ENCODE measurements at regions not wholly inside any gene's neighbourhood (a gene's known extent, or its start where the extent isn't known, plus 50 kb on each side); places are given as distances from the start of the nearest gene placed in this dataset.
"Not testable (repeated sequence)": the region's sequence is repeated elsewhere in the genome, so short reads cannot be mapped to it uniquely, and the experiment has no call there.

- no peak overlapping the region for H3K4me3 ChIP-seq (ENCODE audit: low read length)
- no peak for DNase-seq (ENCODE audit: low read depth, low spot score)
Measured at GRCh38 chr10:59018977-59019376, 157.5 kb upstream of the PHYHIPL start.

GRCh38 chr10:59019603-59020002 lies 156.8 kb upstream of the PHYHIPL start:
- DNase-seq (ENCODE audit: low read depth, low spot score) = no peak
- H3K4me3 ChIP-seq (ENCODE audit: low read length) = no peak overlapping the region

DNA sequence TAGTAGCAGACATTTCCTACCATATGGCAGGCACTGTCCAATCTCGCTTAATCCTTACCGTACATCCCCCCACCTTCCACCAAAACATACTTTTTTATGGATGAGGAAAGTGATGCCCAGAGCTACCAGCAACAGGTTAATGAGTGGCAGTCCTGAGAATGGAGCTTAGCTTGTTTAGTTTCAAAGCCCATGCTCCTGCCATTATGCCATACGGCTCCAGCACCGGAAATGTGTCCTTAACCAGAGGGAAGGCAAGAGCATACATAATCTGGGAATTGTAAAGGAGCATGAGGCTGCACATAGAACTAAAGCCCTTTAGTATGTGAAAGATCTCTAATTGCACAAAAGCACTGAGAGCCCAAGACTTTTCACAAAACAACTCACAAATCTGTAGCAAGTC lies 155.9 kb upstream of the PHYHIPL start:
- no peak for DNase-seq (ENCODE audit: low read depth, low spot score)
- no peak overlapping the region for H3K4me3 ChIP-seq (ENCODE audit: low read length)

DNA sequence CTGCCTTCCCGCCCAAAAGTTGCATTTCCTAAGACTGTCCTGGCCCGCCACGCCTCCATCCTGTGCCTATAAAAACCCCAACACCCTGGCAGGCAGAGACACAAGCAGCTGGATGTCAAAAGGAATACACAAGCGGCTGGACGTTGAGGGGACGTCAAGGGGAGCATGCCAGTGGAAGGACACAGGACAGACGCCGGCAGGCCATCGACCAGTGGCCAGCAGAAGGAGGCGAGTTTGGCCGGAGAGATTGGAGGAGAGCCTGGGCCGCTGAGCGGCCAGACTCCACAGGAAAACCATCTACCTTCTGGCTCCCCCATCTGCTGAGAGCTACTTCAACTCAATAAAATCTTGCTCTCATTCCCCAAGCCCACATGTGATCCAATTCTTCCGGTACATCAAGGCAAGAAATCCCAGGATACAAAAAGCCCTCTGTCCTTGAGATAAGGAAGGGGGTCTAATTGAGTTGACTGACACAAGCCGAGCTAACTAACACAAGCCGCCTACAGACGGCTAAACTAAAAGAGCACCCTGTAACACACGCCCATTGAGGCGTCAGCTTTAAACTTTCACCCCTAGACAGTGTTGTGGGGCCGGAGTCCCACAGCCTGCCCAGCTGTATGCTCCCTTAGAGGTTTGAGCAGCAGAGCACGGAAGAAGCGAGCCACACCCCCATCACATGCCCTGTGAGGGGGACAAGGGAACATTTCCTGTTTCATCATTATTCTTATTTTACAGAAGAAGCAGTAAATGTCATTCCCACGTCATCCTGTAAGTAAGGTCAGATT lies 150.3 kb upstream of the PHYHIPL start:
- H3K4me3 ChIP-seq (ENCODE audit: low read length) = no peak overlapping the region
- no peak for DNase-seq (ENCODE audit: low read depth, low spot score)

GRCh38 chr10:59027975-59028655 lies 148.3 kb upstream of the PHYHIPL start:
- no peak for DNase-seq (ENCODE audit: low read depth, low spot score)

DNA sequence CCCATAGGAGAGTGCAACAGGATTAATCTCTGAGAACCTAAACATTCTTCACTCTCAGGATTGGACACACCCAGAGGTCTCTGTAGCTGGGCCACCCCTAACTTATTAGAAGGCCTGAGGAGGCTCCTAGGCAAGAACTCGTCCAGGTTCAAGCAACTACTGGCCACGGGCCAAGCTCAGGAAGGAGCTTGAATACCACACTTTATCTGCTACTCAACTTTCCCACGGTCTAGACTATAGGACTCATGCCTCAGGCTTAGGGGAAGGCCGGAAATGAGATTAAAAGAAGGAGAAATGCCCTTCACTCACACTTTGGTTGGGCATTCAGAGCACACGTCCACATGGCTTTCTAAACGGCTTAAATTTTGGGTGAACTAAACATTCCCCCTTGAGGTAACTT lies 142.8 kb upstream of the PHYHIPL start:
- DNase-seq (ENCODE audit: low read depth, low spot score) = no peak

More at GRCh38 chr10:59027975-59028655, 148.3 kb upstream of the PHYHIPL start:
- no peak overlapping the region for H3K4me3 ChIP-seq (ENCODE audit: low read length)

DNA sequence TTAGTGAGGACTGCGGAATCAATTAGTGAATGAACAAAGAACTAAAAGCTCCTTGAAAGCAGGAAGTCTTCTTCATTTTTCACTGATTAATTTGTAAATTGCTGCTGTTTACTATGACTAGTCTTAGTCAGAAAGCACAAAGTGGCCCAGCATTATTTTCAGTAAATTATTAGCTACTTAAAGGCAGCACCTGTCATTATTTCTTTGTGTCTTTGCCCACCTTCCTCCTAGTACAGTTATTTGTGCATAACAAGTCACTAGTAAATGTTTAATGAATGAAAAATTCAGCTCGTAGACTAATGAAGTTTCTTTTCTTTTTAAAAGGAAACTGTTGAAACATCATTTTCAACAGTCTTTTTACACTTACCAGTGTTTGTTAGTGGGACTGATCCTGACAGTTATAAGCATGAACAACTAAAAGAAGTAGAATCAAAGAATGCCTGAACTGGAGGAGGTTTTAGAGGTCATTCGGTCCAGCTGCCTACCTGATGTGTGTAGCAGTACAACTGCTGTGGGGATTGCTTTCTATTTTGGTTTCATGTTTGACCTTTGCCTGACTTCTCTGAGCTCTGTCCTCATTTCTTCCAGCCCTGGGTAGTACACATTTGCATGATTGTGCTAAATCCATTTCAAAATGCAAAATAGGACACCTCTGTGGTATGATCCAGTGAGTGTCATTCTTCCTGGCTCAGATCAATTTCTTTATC lies 140.0 kb upstream of the PHYHIPL start:
- H3K4me3 ChIP-seq (ENCODE audit: low read length) = no peak overlapping the region
- no peak for DNase-seq (ENCODE audit: low read depth, low spot score)

More for the DNA sequence above, 142.8 kb upstream of the PHYHIPL start:
- no peak overlapping the region for H3K4me3 ChIP-seq (ENCODE audit: low read length)

DNA sequence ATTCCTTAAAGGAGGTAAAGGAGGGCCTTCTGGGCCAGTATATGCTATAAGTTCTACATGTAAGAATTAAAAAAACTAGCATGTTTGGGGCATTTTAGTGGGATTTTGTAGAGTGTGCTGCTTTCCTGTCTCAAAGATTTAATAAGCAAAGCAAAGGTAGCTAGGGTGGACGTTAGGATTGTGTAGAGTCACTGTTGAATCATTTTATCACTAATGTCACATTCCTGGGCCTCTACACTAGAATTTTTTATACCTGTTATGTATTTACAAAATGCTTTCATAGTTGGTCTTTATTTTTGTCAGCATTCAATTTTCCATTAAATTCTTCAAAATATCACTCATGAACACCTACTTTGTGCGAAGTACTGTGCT lies 139.4 kb upstream of the PHYHIPL start:
- no peak for DNase-seq (ENCODE audit: low read depth, low spot score)
- H3K4me3 ChIP-seq (ENCODE audit: low read length) = no peak overlapping the region

DNA sequence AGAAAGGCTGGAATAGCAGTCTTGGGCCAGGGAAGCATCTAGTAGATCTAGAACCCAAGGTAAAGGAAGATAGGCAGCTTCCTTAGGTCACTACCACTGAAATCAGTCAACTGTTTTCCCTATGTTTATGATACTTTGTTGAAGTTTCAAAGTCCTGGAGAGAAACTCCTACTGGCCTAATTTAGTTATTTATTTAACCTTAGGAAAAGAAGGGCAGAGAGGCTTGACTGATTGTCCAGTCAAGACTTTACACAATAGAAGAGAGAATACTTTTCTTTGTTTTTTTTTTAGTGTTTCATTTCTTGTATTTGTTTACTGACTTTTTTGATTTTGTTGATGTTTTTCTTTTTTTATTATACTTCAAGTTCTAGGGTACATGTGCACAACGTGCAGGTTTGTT lies 138.9 kb upstream of the PHYHIPL start:
- no peak for DNase-seq (ENCODE audit: low read depth, low spot score)
- H3K4me3 ChIP-seq (ENCODE audit: low read length) = no peak overlapping the region

DNA sequence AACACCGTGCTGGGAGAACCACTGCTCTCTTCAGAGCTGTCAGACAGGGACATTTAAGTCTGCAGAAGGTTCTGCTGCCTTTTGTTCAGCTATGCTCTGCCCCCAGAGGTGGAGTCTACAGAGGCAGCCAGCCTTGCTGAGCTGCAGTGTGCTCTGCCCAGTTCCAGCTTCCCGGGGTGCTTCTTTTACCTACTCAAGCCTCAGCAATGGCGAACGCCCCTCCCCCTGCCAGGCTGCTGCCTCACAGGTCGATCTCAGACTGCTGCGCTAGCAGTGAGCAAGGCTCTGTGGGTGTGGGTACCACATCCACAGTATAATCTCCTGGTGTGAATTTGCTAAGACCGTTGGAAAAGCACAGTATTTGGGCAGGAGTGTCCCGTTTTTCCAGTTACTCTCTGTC lies 133.1 kb upstream of the PHYHIPL start:
- not testable (repeated sequence) for H3K4me3 ChIP-seq (ENCODE audit: low read length); DNase-seq (ENCODE audit: low read depth, low spot score)

DNA sequence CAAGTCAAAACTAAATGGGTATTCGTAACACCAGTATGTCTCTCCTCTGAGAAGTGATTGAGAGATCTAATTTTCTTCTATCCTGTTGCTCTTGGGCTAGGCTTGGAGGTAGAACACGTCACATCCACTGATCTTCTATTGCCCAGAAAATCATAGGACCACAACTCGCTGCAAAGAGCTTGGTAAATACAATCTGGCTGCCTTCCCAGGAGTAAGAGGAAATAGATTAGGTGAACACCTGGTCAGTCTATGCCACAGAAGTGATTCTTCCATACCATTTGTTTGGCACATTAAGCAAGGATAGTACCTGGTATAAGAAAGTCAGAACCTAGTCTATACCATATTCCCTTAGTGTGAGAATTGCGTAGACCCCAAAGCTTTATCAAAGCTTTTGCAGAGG lies 129.3 kb upstream of the PHYHIPL start:
- no peak for DNase-seq (ENCODE audit: low read depth, low spot score)
- no peak overlapping the region for H3K4me3 ChIP-seq (ENCODE audit: low read length)

GRCh38 chr10:59047957-59048618 lies 128.4 kb upstream of the PHYHIPL start:
- no peak for DNase-seq (ENCODE audit: low read depth, low spot score)
- no peak overlapping the region for H3K4me3 ChIP-seq (ENCODE audit: low read length)

GRCh38 chr10:59053502-59053901 lies 122.9 kb upstream of the PHYHIPL start:
- not testable (repeated sequence) for DNase-seq (ENCODE audit: low read depth, low spot score); H3K4me3 ChIP-seq (ENCODE audit: low read length)

- H3K4me3 ChIP-seq (ENCODE audit: low read length) = no peak overlapping the region
- no peak for DNase-seq (ENCODE audit: low read depth, low spot score)
Measured at GRCh38 chr10:59055045-59055444, 121.4 kb upstream of the PHYHIPL start.

GRCh38 chr10:59057345-59057744 lies 119.1 kb upstream of the PHYHIPL start:
- H3K4me3 ChIP-seq (ENCODE audit: low read length) = no peak overlapping the region
- DNase-seq (ENCODE audit: low read depth, low spot score) = no peak

- H3K4me3 ChIP-seq (ENCODE audit: low read length) = no peak overlapping the region
- DNase-seq (ENCODE audit: low read depth, low spot score) = no peak
Measured at GRCh38 chr10:59060852-59061251, 115.6 kb upstream of the PHYHIPL start.

GRCh38 chr10:59063491-59063890 lies 113.0 kb upstream of the PHYHIPL start:
- no peak for DNase-seq (ENCODE audit: low read depth, low spot score)
- H3K4me3 ChIP-seq (ENCODE audit: low read length) = no peak overlapping the region

DNA sequence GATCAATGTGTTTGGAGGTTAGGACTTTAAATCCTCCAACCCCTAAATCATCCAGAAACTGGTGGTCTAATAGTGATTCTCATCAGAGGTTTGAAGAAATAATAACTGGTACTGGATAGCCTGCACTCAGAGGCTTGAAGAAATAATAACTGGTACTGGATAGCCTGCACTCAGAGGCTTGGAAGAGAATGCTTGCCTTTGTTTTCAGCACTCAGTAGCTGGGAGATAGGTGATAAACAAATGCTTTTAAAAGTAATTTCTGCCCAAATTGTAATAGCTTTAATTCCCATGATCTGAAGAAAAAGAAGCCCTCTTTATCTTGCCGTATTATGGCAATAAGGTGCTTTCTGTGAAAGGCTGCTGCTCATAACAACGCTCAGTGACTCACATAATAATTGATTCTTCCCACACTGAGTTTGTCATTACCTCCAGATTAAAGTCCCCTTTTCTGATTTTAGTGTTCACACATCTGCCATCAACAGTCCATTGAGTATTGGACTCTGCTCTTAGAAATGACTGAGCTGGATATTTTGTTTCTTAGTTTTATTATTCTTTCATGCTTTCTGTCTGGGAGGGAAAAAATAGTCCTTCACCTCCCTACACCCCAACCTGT lies 112.3 kb upstream of the PHYHIPL start:
- no peak for DNase-seq (ENCODE audit: low read depth, low spot score)
- H3K4me3 ChIP-seq (ENCODE audit: low read length) = no peak overlapping the region
